B cell (primary cell): ENCODE measurements at regions not wholly inside any gene's neighbourhood (a gene's known extent, or its start where the extent isn't known, plus 50 kb on each side); places are given as distances from the start of the nearest gene placed in this dataset.

Experiments
- ATAC-seq: fragments of 200-7000 bp; cut with Tn5 transposase; one replicate; pipeline ENCODE4 v1.10.0; 2021; ENCODE audit warnings: low read depth, mild to moderate bottlenecking, moderate number of reproducible peaks, moderate library complexity
- CTCF ChIA-PET: fragments of 350-600 bp; sonication (Branson Sonifier 250); formaldehyde crosslinking; loops from one replicate; lab custom pipeline; 2021; ENCODE audit warnings: antibody characterized with exemption, inconsistent platforms; lab: Charles Lee
- POLR2A ChIA-PET: fragments of 350-600 bp; sonication (Branson Sonifier 250); formaldehyde crosslinking; loops from one replicate; lab custom pipeline; 2021; ENCODE audit warnings: antibody characterized with exemption; lab: Charles Lee
- DNase-seq: peaks from one replicate; pipeline ENCODE4 v3.0.0; 2013
- H2AFZ ChIP-seq: 2 replicates; pipeline ENCODE4 v1.6.1; 2012; ENCODE audit warnings: mild to moderate bottlenecking, low read depth, low read length; ENCODE audit not compliant: insufficient read depth, poor library complexity, severe bottlenecking
- H3K27ac ChIP-seq, 2 donors: 1 replicate in 1 of 2; 2 replicates in 1 of 2; pipeline ENCODE4 v1.5.1; 2012 to 2013; ENCODE audit warnings: low read length in 2 of 2, mild to moderate bottlenecking in 2 of 2, moderate library complexity in 1 of 2
- H3K27me3 ChIP-seq, 4 experiments: fragments of 200-600 bp in 1 of 4; sonication (generic) in 1 of 4; replicated peaks in 1 of 4; 1 replicate in 2 of 4; 2 replicates in 2 of 4; pipeline versions ENCODE4 v1.6.1 to v1.7.0; 2013 to 2016; ENCODE audit warnings: low read length in 3 of 4, mild to moderate bottlenecking in 2 of 4, mixed read lengths in 1 of 4, moderate library complexity in 1 of 4; ENCODE audit not compliant: insufficient read depth in 4 of 4, control insufficient read depth in 3 of 4; ENCODE audit errors: control extremely low read depth in 1 of 4
- H3K36me3 ChIP-seq, 2 experiments: replicated peaks in 1 of 2; 1 replicate in 1 of 2; 2 replicates in 1 of 2; pipeline versions ENCODE4 v1.6.1 to v1.7.1; 2013; ENCODE audit warnings: low read length in 1 of 2; ENCODE audit not compliant: insufficient read depth in 2 of 2, control insufficient read depth in 1 of 2; ENCODE audit errors: control extremely low read depth in 1 of 2, extremely low read depth in 1 of 2
- H3K4me1 ChIP-seq, 2 donors: fragments of 200-600 bp in 1 of 2; sonication (generic) in 1 of 2; 1 replicate in 1 of 2; 2 replicates in 1 of 2; pipeline versions ENCODE4 v1.5.1 to v1.6.1; 2013 to 2017; ENCODE audit warnings: low read length in 2 of 2; ENCODE audit not compliant: control insufficient read depth in 2 of 2, insufficient read depth in 2 of 2
- H3K4me2 ChIP-seq: replicated peaks from 2 replicates; pipeline ENCODE3; 2012; ENCODE audit warnings: mild to moderate bottlenecking, low read depth, low read length; ENCODE audit not compliant: poor library complexity, severe bottlenecking
- H3K4me3 ChIP-seq, 5 experiments: fragments of 200-600 bp in 1 of 5; sonication (generic) in 1 of 5; 1 replicate in 3 of 5; 2 replicates in 2 of 5; pipeline versions ENCODE4 v1.5.1 to v1.7.0; 2011 to 2016; ENCODE audit warnings: low read length in 4 of 5, mild to moderate bottlenecking in 4 of 5, low read depth in 2 of 5, control low read depth in 1 of 5, moderate library complexity in 1 of 5; ENCODE audit not compliant: insufficient read depth in 1 of 5; ENCODE audit errors: control extremely low read depth in 1 of 5, extremely low read depth in 1 of 5
- H3K79me2 ChIP-seq: fragments of 200-600 bp; sonication (generic); one replicate; pipeline ENCODE4 v1.6.0; 2016; ENCODE audit warnings: low read length; ENCODE audit not compliant: control insufficient read depth, insufficient read depth
- H3K9ac ChIP-seq: fragments of 200-600 bp; sonication (generic); 2 replicates; pipeline ENCODE4 v1.6.1; 2017; ENCODE audit warnings: mild to moderate bottlenecking, low read length, moderate library complexity
- H3K9me3 ChIP-seq, 3 donors: one replicate each; pipeline versions ENCODE4 v1.6.1 to v1.7.1; 2013; ENCODE audit warnings: low read length in 2 of 3; ENCODE audit not compliant: control insufficient read depth in 2 of 3, insufficient read depth in 1 of 3; ENCODE audit errors: control extremely low read depth in 1 of 3
- H4K20me1 ChIP-seq: 2 replicates; pipeline ENCODE4 v1.6.0; 2012; ENCODE audit warnings: mild to moderate bottlenecking, low read length; ENCODE audit not compliant: insufficient read depth, control insufficient read depth, poor library complexity, severe bottlenecking
- H3K27ac Mint-ChIP-seq: one replicate; pipeline ENCODE4 v1.8.0; 2021; ENCODE audit warnings: mixed read lengths
- H3K27me3 Mint-ChIP-seq: one replicate; pipeline ENCODE4 v1.8.0; 2021; ENCODE audit warnings: mixed read lengths
- H3K4me1 Mint-ChIP-seq: one replicate; pipeline ENCODE4 v1.8.0; 2021; ENCODE audit warnings: mixed read lengths
- H3K4me3 Mint-ChIP-seq: one replicate; pipeline ENCODE4 v1.8.0; 2021; ENCODE audit warnings: mixed read lengths
- H3K9me3 Mint-ChIP-seq: one replicate; pipeline ENCODE4 v1.8.0; 2022; ENCODE audit warnings: mixed read lengths; ENCODE audit not compliant: insufficient read depth
- CTCF ChIP-seq: fragments of 200-600 bp; IDR thresholded peaks from one replicate; pipeline ENCODE4 v1.8.0; 2022; ENCODE audit warnings: antibody characterized with exemption, mild to moderate bottlenecking
- EZH2 ChIP-seq: IDR thresholded peaks from 2 replicates; pipeline ENCODE4 v1.6.1; 2012; ENCODE audit warnings: borderline replicate concordance, low read depth, mild to moderate bottlenecking, moderate library complexity, low read length; ENCODE audit not compliant: insufficient read depth, poor library complexity, severe bottlenecking
- WGBS: methylation state at CpG from one replicate; pipeline ENCODE4 v1.1.5; 2013; ENCODE audit warnings: missing lambda C conversion rate; ENCODE audit not compliant: insufficient coverage; 5-methylcytosine and 5-hydroxymethylcytosine counted together
- intact Hi-C: fragments of 100-400 bp; cut with micrococcal nuclease; formaldehyde crosslinking; loops from one replicate; pipeline ENCODE4 v1.10.0; 2022

- TF ChIP-seq CTCF (no peak), EZH2 (no peak)
- Histone ChIP-seq H3K79me2 (no peaks in the 10 kb centered on the region), H3K36me3 (no peaks in the 10 kb centered on the region), H3K4me3 (no peak overlapping the region), H3K27ac (no peak overlapping the region), H3K9me3 (peaks cover 0 to 3% (median 0%) of the 10 kb centered on the region in 3 donors), H4K20me1 (no peaks in the 10 kb centered on the region), H2AFZ (no peak overlapping the region), H3K4me2 (no peak overlapping the region), H3K4me1 (no peaks in the 10 kb centered on the region), H3K27me3 (no peaks in the 10 kb centered on the region), H3K9ac (no peak overlapping the region)
- intact Hi-C loops, result no loop called here
- no peaks in the 10 kb centered on the region for H3K9me3 Mint-ChIP-seq
- WGBS, result no CpG with 5 or more reads among the region's 2 CpGs
- no peak for ATAC-seq
- DNase-seq, result no peak
- ChIA-PET POLR2A (no interaction called here), CTCF (no interaction called here)
- no peak overlapping the region for H3K4me3 Mint-ChIP-seq
- no peaks in the 10 kb centered on the region for H3K4me1 Mint-ChIP-seq
- H3K27ac Mint-ChIP-seq, result no peak overlapping the region
- peaks cover 16% of the 10 kb centered on the region for H3K27me3 Mint-ChIP-seq
Measured at GRCh38 chr13:32894589-32895001, 121.6 kb upstream of the KL start.

DNA sequence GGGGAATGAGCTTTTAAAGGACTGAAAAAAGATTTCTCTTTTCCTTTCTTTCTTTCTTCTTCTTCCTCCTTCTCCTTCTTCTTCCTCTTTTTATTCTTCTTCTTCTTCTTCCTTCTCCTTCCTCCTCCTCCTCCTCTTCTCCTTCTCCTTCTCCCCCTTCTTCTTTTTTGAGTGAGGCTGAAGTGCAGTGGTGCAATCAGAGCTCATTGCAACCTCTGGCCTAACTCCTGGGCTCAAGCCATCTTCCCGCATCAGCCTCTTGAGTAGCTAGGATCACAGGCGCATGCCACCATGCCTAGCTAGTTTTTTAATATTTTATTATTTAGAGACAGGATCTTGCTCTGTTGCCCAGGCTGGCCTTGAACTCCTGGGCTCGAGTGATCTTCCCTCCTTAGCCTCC, 120.9 kb upstream of the KL start:
- Histone ChIP-seq H3K4me3 (no peak overlapping the region), H3K9me3 (no peaks in the 10 kb centered on the region), H3K27me3 (no peaks in the 10 kb centered on the region), H2AFZ (no peak overlapping the region), H4K20me1 (no peaks in the 10 kb centered on the region), H3K36me3 (no peaks in the 10 kb centered on the region), H3K4me1 (no peaks in the 10 kb centered on the region), H3K79me2 (no peaks in the 10 kb centered on the region), H3K27ac (no peak overlapping the region), H3K4me2 (no peak overlapping the region), H3K9ac (no peak overlapping the region)
- ATAC-seq, result no peak
- ChIA-PET CTCF (no interaction called here), POLR2A (no interaction called here)
- no peak overlapping the region for H3K27ac Mint-ChIP-seq
- no peak overlapping the region for H3K4me3 Mint-ChIP-seq
- DNase-seq, result no peak
- peaks cover 16% of the 10 kb centered on the region for H3K27me3 Mint-ChIP-seq
- no peaks in the 10 kb centered on the region for H3K9me3 Mint-ChIP-seq
- TF ChIP-seq CTCF, result no peak
- no CpG with 5 or more reads among the region's 3 CpGs for WGBS
- intact Hi-C loops, result no loop called here
- H3K4me1 Mint-ChIP-seq, result no peaks in the 10 kb centered on the region
